Suppressor macrophage (primary cell): ENCODE measurements at regions not wholly inside any gene's neighbourhood (a gene's known extent, or its start where the extent isn't known, plus 50 kb on each side); places are given as distances from the start of the nearest gene placed in this dataset.

ENCODE experiments used
- DNase-seq, 4 experiments: peaks; one replicate each; pipeline ENCODE4 v3.0.0-alpha.2; 2020 to 2022

- no peak for DNase-seq
Measured at GRCh38 chr16:74030000-74030706, 266.5 kb upstream of the PSMD7 start.

GRCh38 chr16:74029115-74029792 lies 267.4 kb upstream of the PSMD7 start:
- DNase-seq: no peak

- no peak for DNase-seq
Measured at GRCh38 chr16:74026373-74027281, 270.0 kb upstream of the PSMD7 start.

- DNase-seq: no peak
Measured at GRCh38 chr16:74024953-74025352, 271.7 kb upstream of the PSMD7 start.

- DNase-seq: no peak
Measured at GRCh38 chr16:74020095-74020670, 276.4 kb upstream of the PSMD7 start.

- DNase-seq: no peak
Measured at GRCh38 chr16:74019612-74020011, 277.0 kb upstream of the PSMD7 start.

GRCh38 chr16:74015953-74016352 lies 280.7 kb upstream of the PSMD7 start:
- no peak for DNase-seq

GRCh38 chr16:73998707-73999106 lies 297.9 kb upstream of the PSMD7 start:
- DNase-seq: no peak

GRCh38 chr16:73997971-73998370 lies 298.6 kb upstream of the PSMD7 start:
- DNase-seq: no peak

- DNase-seq: no peak
Measured at GRCh38 chr16:73997340-73997711, 299.3 kb upstream of the PSMD7 start.

- DNase-seq: peak in 1 of 4 experiments; percentile 1
Measured at GRCh38 chr16:73996624-73997339, 299.8 kb upstream of the PSMD7 start.

- DNase-seq: no peak
Measured at GRCh38 chr16:73993878-73994277, 302.7 kb upstream of the PSMD7 start.

- DNase-seq: no peak
Measured at GRCh38 chr16:73978407-73978784, 318.2 kb upstream of the PSMD7 start.

- no peak for DNase-seq
Measured at GRCh38 chr16:73976644-73977043, 320.0 kb upstream of the PSMD7 start.

- DNase-seq: no peak
Measured at GRCh38 chr16:73973174-73973573, 323.4 kb upstream of the PSMD7 start.

- no peak for DNase-seq
Measured at GRCh38 chr16:73966851-73967250, 329.8 kb upstream of the PSMD7 start.

- no peak for DNase-seq
Measured at GRCh38 chr16:73965591-73965990, 331.0 kb upstream of the PSMD7 start.

GRCh38 chr16:73956587-73957494 lies 339.8 kb upstream of the PSMD7 start:
- peak; percentile 65 to 76 (median 68) for DNase-seq

- DNase-seq: no peak
Measured at GRCh38 chr16:73955702-73956101, 340.9 kb upstream of the PSMD7 start.

- DNase-seq: no peak
Measured at GRCh38 chr16:73955255-73955654, 341.4 kb upstream of the PSMD7 start.

- DNase-seq: no peak
Measured at GRCh38 chr16:73951481-73951880, 345.1 kb upstream of the PSMD7 start.
